A673 (cell line): ENCODE measurements at regions not wholly inside any gene's neighbourhood (a gene's known extent, or its start where the extent isn't known, plus 50 kb on each side); places are given as distances from the start of the nearest gene placed in this dataset.

Source experiments
- BruUV-seq: library from RNA; stranded (reverse); fragments of 400-500 nt; replicated peaks from 2 replicates; lab custom pipeline; 2021; lab: Mats Ljungman, UMichigan
- CTCF ChIA-PET: fragments of 300-600 bp; sonication (Branson Sonifier 250); formaldehyde crosslinking; loops from one replicate; lab custom pipeline; 2022; ENCODE audit warnings: antibody characterized with exemption; lab: Charles Lee
- POLR2A ChIA-PET: fragments of 300-600 bp; sonication (Branson Sonifier 250); formaldehyde crosslinking; loops from one replicate; lab custom pipeline; 2022; ENCODE audit warnings: antibody characterized with exemption; ENCODE audit not compliant: low non-redundant PET; lab: Charles Lee
- DNase-seq: peaks from one replicate; pipeline ENCODE4 v3.0.0-alpha.2; 2015; ENCODE audit warnings: low spot score
- H3K27ac ChIP-seq: fragments of 200-600 bp; sonication (generic); 2 replicates; pipeline ENCODE4 v1.5.1; 2016; ENCODE audit warnings: mixed run types, low read depth, mild to moderate bottlenecking, mixed read lengths, antibody characterized with exemption, low read length; ENCODE audit not compliant: poor library complexity, severe bottlenecking
- H3K27me3 ChIP-seq: fragments of 200-600 bp; sonication (generic); replicated peaks from 2 replicates; pipeline ENCODE4 v1.6.1; 2017; ENCODE audit warnings: mixed run types, low read depth, mild to moderate bottlenecking, mixed read lengths, antibody characterized with exemption, low read length; ENCODE audit not compliant: insufficient read depth, poor library complexity
- H3K36me3 ChIP-seq: fragments of 200-600 bp; sonication (generic); 2 replicates; pipeline ENCODE4 v1.6.1; 2016; ENCODE audit warnings: mixed run types, mild to moderate bottlenecking, mixed read lengths, antibody characterized with exemption, low read length; ENCODE audit not compliant: insufficient read depth, poor library complexity, severe bottlenecking
- H3K4me1 ChIP-seq: fragments of 200-600 bp; sonication (generic); 2 replicates; pipeline ENCODE4 v1.6.1; 2017; ENCODE audit warnings: mixed run types, mild to moderate bottlenecking, mixed read lengths, antibody characterized with exemption, low read length; ENCODE audit not compliant: insufficient read depth, poor library complexity, severe bottlenecking
- H3K4me3 ChIP-seq: fragments of 200-600 bp; sonication (generic); 2 replicates; pipeline ENCODE4 v1.5.1; 2016; ENCODE audit warnings: low read depth, mixed run types, mild to moderate bottlenecking, mixed read lengths, low read length; ENCODE audit not compliant: poor library complexity, severe bottlenecking
- H3K9me3 ChIP-seq: fragments of 200-600 bp; sonication (generic); 2 replicates; pipeline ENCODE4 v1.6.1; 2016; ENCODE audit warnings: mixed run types, low read depth, mild to moderate bottlenecking, mixed read lengths, antibody characterized with exemption, low read length; ENCODE audit not compliant: poor library complexity, severe bottlenecking
- EZH2 ChIP-seq: fragments of 200-600 bp; sonication (generic); IDR thresholded peaks from 2 replicates; pipeline ENCODE4 v1.6.1; 2017; ENCODE audit warnings: borderline replicate concordance, low read depth, mild to moderate bottlenecking, mixed read lengths, antibody characterized with exemption, low read length; ENCODE audit not compliant: poor library complexity, severe bottlenecking
- intact Hi-C: fragments of 100-400 bp; cut with micrococcal nuclease; formaldehyde crosslinking; loops from one replicate; pipeline ENCODE4 v1.10.0; 2022; ENCODE audit not compliant: unreplicated experiment
- TF ChIP-seq, protein P1 (sequence below): fragments of 300-800, 200-600 bp; sonication (generic); conservative IDR thresholded peaks from 2 replicates; pipeline ENCODE4 v1.5.1; 2017; ENCODE audit warnings: low read depth, mild to moderate bottlenecking, antibody characterized with exemption, low read length, moderate library complexity, mixed read lengths

- no peak for TF ChIP-seq EZH2
- TF ChIP-seq, protein P1, sequence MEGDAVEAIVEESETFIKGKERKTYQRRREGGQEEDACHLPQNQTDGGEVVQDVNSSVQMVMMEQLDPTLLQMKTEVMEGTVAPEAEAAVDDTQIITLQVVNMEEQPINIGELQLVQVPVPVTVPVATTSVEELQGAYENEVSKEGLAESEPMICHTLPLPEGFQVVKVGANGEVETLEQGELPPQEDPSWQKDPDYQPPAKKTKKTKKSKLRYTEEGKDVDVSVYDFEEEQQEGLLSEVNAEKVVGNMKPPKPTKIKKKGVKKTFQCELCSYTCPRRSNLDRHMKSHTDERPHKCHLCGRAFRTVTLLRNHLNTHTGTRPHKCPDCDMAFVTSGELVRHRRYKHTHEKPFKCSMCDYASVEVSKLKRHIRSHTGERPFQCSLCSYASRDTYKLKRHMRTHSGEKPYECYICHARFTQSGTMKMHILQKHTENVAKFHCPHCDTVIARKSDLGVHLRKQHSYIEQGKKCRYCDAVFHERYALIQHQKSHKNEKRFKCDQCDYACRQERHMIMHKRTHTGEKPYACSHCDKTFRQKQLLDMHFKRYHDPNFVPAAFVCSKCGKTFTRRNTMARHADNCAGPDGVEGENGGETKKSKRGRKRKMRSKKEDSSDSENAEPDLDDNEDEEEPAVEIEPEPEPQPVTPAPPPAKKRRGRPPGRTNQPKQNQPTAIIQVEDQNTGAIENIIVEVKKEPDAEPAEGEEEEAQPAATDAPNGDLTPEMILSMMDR, result no peak
- BruUV-seq, result no TSS peak
- H3K9me3 ChIP-seq, result no peaks in the 10 kb centered on the region
- DNase-seq, result no peak
- H3K27me3 ChIP-seq, result no peaks in the 10 kb centered on the region
- H3K4me3 ChIP-seq, result no peak overlapping the region
- CTCF ChIA-PET, result interaction anchor here (0.6 kb wide), 1 partner anchor 487 kb away, joined by 4 read pairs; no protein-coding TSS in a partner anchor
- H3K36me3 ChIP-seq, result no peaks in the 10 kb centered on the region
- H3K4me1 ChIP-seq, result no peaks in the 10 kb centered on the region
- intact Hi-C loops, result no loop called here
- POLR2A ChIA-PET, result interaction anchor here (0.7 kb wide), 1 partner anchor 135 kb away, joined by 3 read pairs; no protein-coding TSS in a partner anchor
- H3K27ac ChIP-seq, result no peak overlapping the region
Observed at GRCh38 chr1:115539736-115540135, 102.0 kb upstream of the VANGL1 start.

GRCh38 chr1:115539061-115539460, 102.7 kb upstream of the VANGL1 start:
- Histone ChIP-seq H3K4me3 (no peak overlapping the region), H3K4me1 (no peaks in the 10 kb centered on the region), H3K36me3 (no peaks in the 10 kb centered on the region), H3K27me3 (no peaks in the 10 kb centered on the region), H3K9me3 (no peaks in the 10 kb centered on the region), H3K27ac (no peak overlapping the region)
- ChIA-PET CTCF (no interaction called here), POLR2A (no interaction called here)
- TF ChIP-seq EZH2, result no peak
- TF ChIP-seq, protein P1, result no peak
- intact Hi-C loops, result no loop called here
- no TSS peak for BruUV-seq
- DNase-seq, result no peak

DNA sequence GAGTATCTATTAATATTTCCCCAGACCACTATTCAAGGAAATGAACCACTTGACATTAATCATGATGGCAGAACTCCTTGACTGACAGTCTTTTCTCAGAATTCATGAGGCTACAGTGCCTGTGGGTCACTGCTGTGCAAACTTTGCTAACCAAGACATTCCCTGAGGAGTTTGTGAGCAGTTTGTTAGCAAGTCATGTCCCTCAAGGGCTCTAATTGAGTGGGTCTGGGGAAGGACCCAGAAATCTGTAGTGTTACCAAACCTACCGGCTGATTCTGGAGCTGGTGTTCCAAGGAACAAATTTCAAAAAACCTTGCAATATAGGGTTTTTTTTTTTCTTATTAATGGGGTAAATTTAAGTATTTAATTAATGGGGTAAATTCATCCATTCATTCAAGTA, 103.2 kb upstream of the VANGL1 start:
- TF ChIP-seq, protein P1, result no peak
- TF ChIP-seq EZH2, result no peak
- no peaks in the 10 kb centered on the region for H3K27me3 ChIP-seq
- no peak overlapping the region for H3K27ac ChIP-seq
- BruUV-seq, result no TSS peak
- no peak overlapping the region for H3K4me3 ChIP-seq
- no peaks in the 10 kb centered on the region for H3K4me1 ChIP-seq
- DNase-seq, result no peak
- H3K9me3 ChIP-seq, result no peaks in the 10 kb centered on the region
- CTCF ChIA-PET, result no interaction called here
- POLR2A ChIA-PET, result no interaction called here
- H3K36me3 ChIP-seq, result no peaks in the 10 kb centered on the region
- intact Hi-C loops, result no loop called here
